ENCODE measurements at regions not wholly inside any gene's neighbourhood (a gene's known extent, or its start where the extent isn't known, plus 50 kb on each side); places are given as distances from the start of the nearest gene placed in this dataset.
"Not testable (repeated sequence)": the region's sequence is repeated elsewhere in the genome, so short reads cannot be mapped to it uniquely, and the experiment has no call there.

DNA sequence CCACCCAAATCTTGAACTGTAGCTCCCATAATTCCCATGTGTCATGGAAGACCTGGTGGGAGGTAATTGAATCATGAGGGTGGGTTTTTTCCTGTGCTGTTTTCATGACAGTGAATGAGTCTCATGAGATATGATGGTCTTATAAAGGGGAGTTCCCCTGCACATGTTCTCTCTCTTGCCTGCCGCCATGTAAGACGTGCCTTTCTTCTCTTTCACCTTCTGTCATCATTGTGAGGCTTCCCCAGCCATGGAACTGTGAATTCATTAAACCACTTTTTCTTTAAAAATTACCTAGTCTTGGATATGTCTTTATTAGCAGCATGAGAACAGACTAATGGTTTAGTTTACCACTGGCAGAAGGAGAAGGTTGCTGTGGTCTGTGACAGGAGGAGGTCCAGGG, 111.5 kb upstream of the RAB18 start:
- no peak overlapping the region for H3K9ac ChIP-seq (ENCODE audit: low read depth in 1 of 3, low read length in 3 of 3)
- H3K27me3 ChIP-seq (ENCODE audit: control insufficient read depth in 3 of 3, insufficient read depth in 3 of 3, low read length in 3 of 3) = peaks cover 0 to 3% (median 0%) of the 10 kb centered on the region in 3 donors
- H3K4me1 ChIP-seq (ENCODE audit: control insufficient read depth in 3 of 3, insufficient read depth in 3 of 3, low read length in 3 of 3) = no peaks in the 10 kb centered on the region
- H3K4me3 ChIP-seq (ENCODE audit: low read length in 3 of 3) = no peak overlapping the region
- peaks cover 0 to 3% (median 0%) of the 10 kb centered on the region in 3 donors for H3K9me3 ChIP-seq (ENCODE audit: control insufficient read depth in 3 of 3, low read length in 3 of 3)
- no peaks in the 10 kb centered on the region for H3K36me3 ChIP-seq (ENCODE audit: control insufficient read depth in 3 of 3, insufficient read depth in 3 of 3, low read length in 3 of 3)
- H3K27ac ChIP-seq (ENCODE audit: low read depth, low read length) = no peak overlapping the region

DNA sequence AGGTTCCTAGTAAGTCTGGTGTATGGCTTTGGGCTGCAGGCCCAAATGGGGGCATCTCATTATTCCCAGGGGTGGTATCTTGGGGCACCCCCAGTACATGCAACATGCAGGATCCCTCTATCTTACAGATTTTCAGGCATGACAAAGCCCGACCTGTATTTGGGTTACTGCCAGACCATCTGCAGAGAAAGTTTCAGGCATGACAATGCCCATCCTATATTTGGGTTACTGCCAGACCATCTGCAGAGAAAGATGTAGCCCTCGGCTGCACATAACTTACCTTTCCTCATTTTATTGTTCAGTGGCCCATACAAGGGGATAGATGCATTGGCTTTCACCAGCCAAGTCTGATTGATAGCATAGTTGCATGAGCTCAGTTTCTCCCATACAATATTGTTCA, 112.2 kb upstream of the RAB18 start:
- H3K9ac ChIP-seq (ENCODE audit: low read depth in 1 of 3, low read length in 3 of 3) = no peak overlapping the region
- H3K27ac ChIP-seq (ENCODE audit: low read depth, low read length) = no peak overlapping the region
- peaks cover 0 to 3% (median 0%) of the 10 kb centered on the region in 3 donors for H3K9me3 ChIP-seq (ENCODE audit: control insufficient read depth in 3 of 3, low read length in 3 of 3)
- H3K4me3 ChIP-seq (ENCODE audit: low read length in 3 of 3) = no peak overlapping the region
- no peaks in the 10 kb centered on the region for H3K4me1 ChIP-seq (ENCODE audit: control insufficient read depth in 3 of 3, insufficient read depth in 3 of 3, low read length in 3 of 3)
- H3K27me3 ChIP-seq (ENCODE audit: control insufficient read depth in 3 of 3, insufficient read depth in 3 of 3, low read length in 3 of 3) = peaks cover 0 to 3% (median 0%) of the 10 kb centered on the region in 3 donors
- H3K36me3 ChIP-seq (ENCODE audit: control insufficient read depth in 3 of 3, insufficient read depth in 3 of 3, low read length in 3 of 3) = no peaks in the 10 kb centered on the region

DNA sequence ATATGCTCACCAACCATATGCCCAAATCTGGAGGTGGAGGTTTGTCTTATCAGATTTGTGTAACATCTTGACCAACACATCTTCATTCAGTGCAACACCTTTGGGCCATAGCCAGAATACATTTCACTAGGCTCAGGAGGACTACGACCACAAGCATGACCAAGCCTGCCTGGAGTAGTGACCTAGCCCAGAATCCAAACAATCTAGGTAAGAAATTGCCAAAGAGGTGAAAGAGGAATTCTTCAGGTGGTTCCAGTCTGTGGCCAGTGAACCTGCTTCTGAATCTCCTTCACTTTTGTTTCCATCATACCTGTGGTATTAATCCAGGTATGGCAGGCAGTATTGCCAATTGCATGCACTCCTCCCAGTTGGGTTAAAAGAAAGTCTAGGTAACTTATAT, 112.8 kb upstream of the RAB18 start:
- no peak overlapping the region for H3K4me3 ChIP-seq (ENCODE audit: low read length in 3 of 3)
- H3K9ac ChIP-seq (ENCODE audit: low read depth in 1 of 3, low read length in 3 of 3) = no peak overlapping the region
- H3K9me3 ChIP-seq (ENCODE audit: control insufficient read depth in 3 of 3, low read length in 3 of 3) = peaks cover 0 to 3% (median 0%) of the 10 kb centered on the region in 3 donors
- no peaks in the 10 kb centered on the region for H3K36me3 ChIP-seq (ENCODE audit: control insufficient read depth in 3 of 3, insufficient read depth in 3 of 3, low read length in 3 of 3)
- no peaks in the 10 kb centered on the region for H3K4me1 ChIP-seq (ENCODE audit: control insufficient read depth in 3 of 3, insufficient read depth in 3 of 3, low read length in 3 of 3)
- peaks cover 0 to 3% (median 0%) of the 10 kb centered on the region in 3 donors for H3K27me3 ChIP-seq (ENCODE audit: control insufficient read depth in 3 of 3, insufficient read depth in 3 of 3, low read length in 3 of 3)
- H3K27ac ChIP-seq (ENCODE audit: low read depth, low read length) = no peak overlapping the region

DNA sequence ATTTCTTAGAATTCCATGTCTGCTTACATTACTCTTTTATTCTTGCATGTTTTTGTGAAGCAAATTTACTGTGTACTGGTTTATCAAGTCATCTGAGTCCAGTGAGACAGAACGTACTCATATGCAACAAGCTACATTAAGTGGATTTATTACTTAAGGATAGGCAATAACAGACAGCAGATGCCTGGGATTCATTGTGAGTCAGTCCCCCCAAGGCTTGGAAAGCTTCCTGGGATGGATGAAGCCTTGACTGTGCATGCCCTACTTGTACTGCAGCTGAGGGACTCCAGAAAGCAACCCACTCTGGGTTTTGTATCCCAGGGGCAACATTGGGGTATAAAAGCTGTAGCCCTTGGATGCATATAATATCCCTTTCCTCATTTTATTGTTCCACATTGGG, 113.4 kb upstream of the RAB18 start:
- Histone ChIP-seq H3K4me3 (ENCODE audit: low read length in 3 of 3) (no peak overlapping the region), H3K9me3 (ENCODE audit: control insufficient read depth in 3 of 3, low read length in 3 of 3) (peaks cover 0 to 3% (median 0%) of the 10 kb centered on the region in 3 donors), H3K27ac (ENCODE audit: low read depth, low read length) (no peak overlapping the region), H3K4me1 (ENCODE audit: control insufficient read depth in 3 of 3, insufficient read depth in 3 of 3, low read length in 3 of 3) (no peaks in the 10 kb centered on the region), H3K9ac (ENCODE audit: low read depth in 1 of 3, low read length in 3 of 3) (no peak overlapping the region), H3K36me3 (ENCODE audit: control insufficient read depth in 3 of 3, insufficient read depth in 3 of 3, low read length in 3 of 3) (no peaks in the 10 kb centered on the region), H3K27me3 (ENCODE audit: control insufficient read depth in 3 of 3, insufficient read depth in 3 of 3, low read length in 3 of 3) (peaks cover 0 to 3% (median 0%) of the 10 kb centered on the region in 3 donors)

DNA sequence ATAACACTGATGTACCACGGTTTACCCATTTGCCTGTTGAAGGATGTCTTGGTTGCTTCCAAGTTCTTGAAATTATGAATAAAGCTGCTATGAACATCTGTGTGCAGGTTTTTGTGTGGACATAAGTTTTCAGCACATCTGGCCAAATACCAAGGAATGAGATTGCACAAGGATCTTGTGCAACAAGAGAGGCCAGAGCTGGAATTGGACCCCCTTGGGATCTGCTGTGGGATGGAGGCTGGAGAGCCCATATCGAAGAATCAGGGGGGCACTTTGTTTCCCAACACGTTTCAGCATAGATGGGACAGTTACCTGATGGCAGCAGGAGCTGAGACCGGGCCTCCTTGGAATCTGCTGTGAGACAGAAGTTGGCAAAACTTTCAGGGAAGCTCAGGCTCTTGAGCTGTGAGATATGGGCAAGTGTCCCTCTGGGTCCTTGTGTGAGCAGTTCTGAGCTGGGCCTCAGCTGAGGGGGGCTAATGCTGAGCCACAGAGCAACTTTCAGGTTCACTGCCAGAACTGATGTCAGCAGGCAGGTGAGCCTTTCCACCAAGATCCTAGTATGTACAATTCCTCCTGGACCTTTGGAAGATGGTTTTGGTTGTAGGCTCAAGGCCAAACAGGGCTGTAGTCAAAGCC, 115.2 kb upstream of the RAB18 start:
- Histone ChIP-seq H3K9me3 (ENCODE audit: control insufficient read depth in 3 of 3, low read length in 3 of 3) (peaks cover 0 to 3% (median 0%) of the 10 kb centered on the region in 3 donors), H3K36me3 (ENCODE audit: control insufficient read depth in 3 of 3, insufficient read depth in 3 of 3, low read length in 3 of 3) (no peaks in the 10 kb centered on the region), H3K9ac (ENCODE audit: low read depth in 1 of 3, low read length in 3 of 3) (no peak overlapping the region), H3K27me3 (ENCODE audit: control insufficient read depth in 3 of 3, insufficient read depth in 3 of 3, low read length in 3 of 3) (peaks cover 0 to 3% (median 0%) of the 10 kb centered on the region in 3 donors), H3K27ac (ENCODE audit: low read depth, low read length) (no peak overlapping the region), H3K4me3 (ENCODE audit: low read length in 3 of 3) (no peak overlapping the region), H3K4me1 (ENCODE audit: control insufficient read depth in 3 of 3, insufficient read depth in 3 of 3, low read length in 3 of 3) (no peaks in the 10 kb centered on the region)

DNA sequence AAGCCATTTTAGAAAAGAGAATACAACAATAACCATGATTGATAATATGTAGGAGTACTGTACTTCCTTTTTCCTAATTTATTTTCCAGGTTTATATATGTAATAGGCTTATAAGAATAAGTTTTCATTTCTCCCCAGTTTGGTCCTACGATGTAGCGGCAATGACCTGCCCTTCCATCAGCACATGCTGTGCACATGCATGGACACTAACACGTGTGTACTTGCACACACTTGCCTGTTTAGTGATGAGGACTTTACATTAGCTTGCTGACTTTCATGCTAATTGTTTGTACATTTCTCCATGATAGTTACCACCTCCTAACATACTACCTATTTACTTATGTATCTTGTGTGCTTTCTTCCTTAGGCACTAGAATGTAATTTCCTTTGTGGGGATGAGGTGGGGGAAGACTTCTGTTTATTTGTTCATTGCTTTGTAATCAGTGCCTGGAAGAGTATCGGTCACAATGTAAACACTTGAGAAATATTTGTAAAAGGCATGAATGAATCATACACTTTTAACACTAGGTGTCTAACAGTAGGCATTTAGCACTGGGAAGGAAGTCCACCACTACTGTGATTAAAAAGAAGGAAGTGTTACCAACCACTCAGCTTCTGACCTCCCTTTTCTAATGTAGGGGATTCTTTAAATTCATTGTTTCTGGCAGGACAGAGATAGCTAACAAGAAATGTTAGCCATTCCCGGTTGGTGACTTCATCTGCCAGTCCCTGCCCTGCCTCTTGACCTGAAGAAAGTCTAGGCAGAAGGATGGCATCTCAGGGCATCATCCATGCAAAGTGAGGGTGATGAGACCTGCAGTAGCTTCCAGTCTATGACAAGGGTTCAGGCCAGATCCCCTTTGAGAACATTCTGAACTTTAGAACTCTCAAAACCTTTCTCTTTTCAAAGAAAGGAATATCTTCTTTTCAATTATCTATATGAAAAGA, 120.2 kb upstream of the RAB18 start:
- H3K36me3 ChIP-seq (ENCODE audit: control insufficient read depth in 3 of 3, insufficient read depth in 3 of 3, low read length in 3 of 3) = no peaks in the 10 kb centered on the region
- H3K27ac ChIP-seq (ENCODE audit: low read depth, low read length) = no peak overlapping the region
- H3K9me3 ChIP-seq (ENCODE audit: control insufficient read depth in 3 of 3, low read length in 3 of 3) = no peaks in the 10 kb centered on the region
- H3K4me3 ChIP-seq (ENCODE audit: low read length in 3 of 3) = no peak overlapping the region
- H3K4me1 ChIP-seq (ENCODE audit: control insufficient read depth in 3 of 3, insufficient read depth in 3 of 3, low read length in 3 of 3) = no peaks in the 10 kb centered on the region
- no peak overlapping the region for H3K9ac ChIP-seq (ENCODE audit: low read depth in 1 of 3, low read length in 3 of 3)
- peaks cover 0 to 3% (median 0%) of the 10 kb centered on the region in 3 donors for H3K27me3 ChIP-seq (ENCODE audit: control insufficient read depth in 3 of 3, insufficient read depth in 3 of 3, low read length in 3 of 3)

DNA sequence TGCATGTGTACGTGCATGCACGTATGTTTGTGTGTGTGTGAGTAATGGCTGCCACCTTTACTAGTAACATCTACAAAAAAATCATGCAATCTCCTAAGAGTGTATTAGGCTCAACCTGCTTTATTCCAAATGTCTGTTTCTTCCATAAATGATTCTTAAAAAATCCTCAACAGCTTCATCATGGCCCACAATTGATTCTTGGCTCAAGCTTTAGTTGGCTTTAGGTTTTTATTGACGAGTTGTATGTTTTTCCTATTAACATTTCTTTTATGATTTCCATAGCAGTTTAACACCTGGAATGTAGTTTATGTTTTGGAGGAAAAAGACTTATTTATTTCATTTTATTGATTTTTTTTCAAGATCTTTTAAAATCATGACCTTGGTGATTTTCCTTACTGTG, 121.9 kb upstream of the RAB18 start:
- H3K4me3 ChIP-seq (ENCODE audit: low read length in 3 of 3) = no peak overlapping the region
- no peak overlapping the region for H3K9ac ChIP-seq (ENCODE audit: low read depth in 1 of 3, low read length in 3 of 3)
- no peak overlapping the region for H3K27ac ChIP-seq (ENCODE audit: low read depth, low read length)
- peaks cover 0 to 3% (median 0%) of the 10 kb centered on the region in 3 donors for H3K27me3 ChIP-seq (ENCODE audit: control insufficient read depth in 3 of 3, insufficient read depth in 3 of 3, low read length in 3 of 3)
- H3K4me1 ChIP-seq (ENCODE audit: control insufficient read depth in 3 of 3, insufficient read depth in 3 of 3, low read length in 3 of 3) = no peaks in the 10 kb centered on the region
- H3K36me3 ChIP-seq (ENCODE audit: control insufficient read depth in 3 of 3, insufficient read depth in 3 of 3, low read length in 3 of 3) = no peaks in the 10 kb centered on the region
- no peaks in the 10 kb centered on the region for H3K9me3 ChIP-seq (ENCODE audit: control insufficient read depth in 3 of 3, low read length in 3 of 3)

DNA sequence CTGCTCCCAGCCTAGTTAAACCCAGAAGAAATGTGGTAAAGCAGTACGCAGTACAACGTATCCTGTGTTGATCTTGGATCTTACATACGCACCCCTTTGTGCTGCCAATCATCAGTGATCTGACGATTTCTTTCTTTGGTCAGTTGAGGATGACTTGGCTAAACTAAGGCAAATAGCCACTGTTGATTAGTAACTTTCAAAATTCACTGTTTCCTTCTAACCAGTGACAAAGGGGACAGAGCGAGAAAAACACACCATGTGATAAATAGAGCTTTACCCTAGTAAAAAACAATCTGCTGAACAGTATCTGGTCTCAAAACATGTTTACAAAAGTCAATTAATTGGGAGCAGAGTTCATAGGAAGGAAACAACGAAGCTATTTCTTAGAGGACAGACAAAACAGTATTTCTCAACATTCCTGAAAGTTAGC, 123.2 kb upstream of the RAB18 start:
- H3K4me3 ChIP-seq (ENCODE audit: low read length in 3 of 3) = no peak overlapping the region
- no peaks in the 10 kb centered on the region for H3K4me1 ChIP-seq (ENCODE audit: control insufficient read depth in 3 of 3, insufficient read depth in 3 of 3, low read length in 3 of 3)
- H3K9me3 ChIP-seq (ENCODE audit: control insufficient read depth in 3 of 3, low read length in 3 of 3) = no peaks in the 10 kb centered on the region
- H3K9ac ChIP-seq (ENCODE audit: low read depth in 1 of 3, low read length in 3 of 3) = no peak overlapping the region
- no peaks in the 10 kb centered on the region for H3K36me3 ChIP-seq (ENCODE audit: control insufficient read depth in 3 of 3, insufficient read depth in 3 of 3, low read length in 3 of 3)
- H3K27ac ChIP-seq (ENCODE audit: low read depth, low read length) = no peak overlapping the region
- peaks cover 0 to 3% (median 0%) of the 10 kb centered on the region in 3 donors for H3K27me3 ChIP-seq (ENCODE audit: control insufficient read depth in 3 of 3, insufficient read depth in 3 of 3, low read length in 3 of 3)

DNA sequence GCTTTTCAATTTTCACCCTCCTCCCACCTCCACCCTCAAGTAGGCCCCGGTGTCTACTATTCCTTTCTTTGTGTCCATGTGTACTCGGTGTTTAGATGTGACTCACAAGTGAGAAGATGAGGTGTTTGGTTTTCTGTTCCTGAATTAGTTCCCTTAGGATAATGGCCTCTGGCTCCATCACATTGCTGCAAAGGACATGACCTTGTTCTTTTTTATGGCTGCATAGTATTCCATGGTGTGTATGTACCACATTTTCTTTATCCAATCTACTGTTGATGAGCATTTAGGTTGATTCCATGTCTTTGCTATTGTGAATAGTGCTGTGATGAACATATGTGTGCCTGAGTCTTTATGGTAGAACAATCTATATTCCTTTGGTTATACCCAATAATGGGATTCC, 125.1 kb upstream of the RAB18 start:
- not testable (repeated sequence) for H3K9me3 ChIP-seq (ENCODE audit: control insufficient read depth in 3 of 3, low read length in 3 of 3); H3K27me3 ChIP-seq (ENCODE audit: control insufficient read depth in 3 of 3, insufficient read depth in 3 of 3, low read length in 3 of 3); H3K4me1 ChIP-seq (ENCODE audit: control insufficient read depth in 3 of 3, insufficient read depth in 3 of 3, low read length in 3 of 3); H3K9ac ChIP-seq (ENCODE audit: low read depth in 1 of 3, low read length in 3 of 3); H3K36me3 ChIP-seq (ENCODE audit: control insufficient read depth in 3 of 3, insufficient read depth in 3 of 3, low read length in 3 of 3); H3K27ac ChIP-seq (ENCODE audit: low read depth, low read length); H3K4me3 ChIP-seq (ENCODE audit: low read length in 3 of 3)

DNA sequence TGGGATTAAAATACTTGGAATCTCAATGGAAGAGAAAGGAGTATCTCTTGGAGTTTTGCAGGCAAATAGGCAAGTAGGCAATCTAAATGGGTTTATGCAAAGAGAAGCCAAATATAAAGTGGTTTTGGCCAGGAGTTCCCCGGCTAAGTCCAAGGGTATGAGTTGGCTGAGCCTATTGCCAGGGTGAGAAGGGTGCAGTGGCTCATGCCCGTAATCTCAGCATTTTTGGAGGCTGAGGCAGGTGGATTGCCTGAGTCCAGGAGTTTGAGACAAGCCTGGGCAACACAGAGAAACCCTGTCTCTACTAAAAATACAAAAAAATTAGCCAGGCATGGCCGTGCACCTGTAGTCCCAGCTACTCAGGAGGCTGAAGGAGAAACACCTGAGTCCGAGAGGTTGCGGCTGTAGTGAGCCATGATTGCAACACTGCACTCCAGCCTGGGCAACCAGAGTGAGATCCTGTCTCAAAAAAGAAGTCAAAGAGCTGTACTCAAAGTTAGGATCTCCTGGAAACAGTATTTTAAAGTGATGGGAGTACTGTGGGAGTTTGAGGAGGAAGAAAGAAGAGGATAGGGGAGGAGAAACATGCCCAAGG, 130.4 kb upstream of the RAB18 start:
- H3K27me3 ChIP-seq (ENCODE audit: control insufficient read depth in 3 of 3, insufficient read depth in 3 of 3, low read length in 3 of 3) = no peaks in the 10 kb centered on the region
- no peak overlapping the region for H3K4me3 ChIP-seq (ENCODE audit: low read length in 3 of 3)
- no peak overlapping the region for H3K9ac ChIP-seq (ENCODE audit: low read depth in 1 of 3, low read length in 3 of 3)
- no peaks in the 10 kb centered on the region for H3K36me3 ChIP-seq (ENCODE audit: control insufficient read depth in 3 of 3, insufficient read depth in 3 of 3, low read length in 3 of 3)
- H3K4me1 ChIP-seq (ENCODE audit: control insufficient read depth in 3 of 3, insufficient read depth in 3 of 3, low read length in 3 of 3) = no peaks in the 10 kb centered on the region
- H3K27ac ChIP-seq (ENCODE audit: low read depth, low read length) = no peak overlapping the region
- H3K9me3 ChIP-seq (ENCODE audit: control insufficient read depth in 3 of 3, low read length in 3 of 3) = no peaks in the 10 kb centered on the region

Measured in skeletal muscle tissue (tissue), 3 donors.